NB4 (cell line): ENCODE measurements at regions not wholly inside any gene's neighbourhood (a gene's known extent, or its start where the extent isn't known, plus 50 kb on each side); places are given as distances from the start of the nearest gene placed in this dataset.

Source experiments
- DNase-seq: peaks from one replicate; pipeline ENCODE4 v3.0.0; 2010; ENCODE audit warnings: low read depth
- H3K4me3 ChIP-seq: one replicate; pipeline ENCODE4 v1.5.1; 2011; ENCODE audit warnings: mild to moderate bottlenecking, low read depth, low read length, moderate library complexity
- CTCF ChIP-seq: IDR thresholded peaks from one replicate; pipeline ENCODE4 v1.5.1; 2012; ENCODE audit warnings: low read depth, low read length
- MAX ChIP-seq: IDR thresholded peaks from 2 replicates; pipeline ENCODE4 v1.6.1; 2011; ENCODE audit warnings: low read depth, low read length
- MYC ChIP-seq: IDR thresholded peaks from 2 replicates; pipeline ENCODE4 v1.6.1; 2011; ENCODE audit warnings: low read depth, low read length
- POLR2A ChIP-seq: IDR thresholded peaks from 2 replicates; pipeline ENCODE4 v1.6.1; 2011; ENCODE audit warnings: mild to moderate bottlenecking; ENCODE audit not compliant: insufficient read length; ENCODE audit errors: extremely low read depth

- no peak overlapping the region for H3K4me3 ChIP-seq
- DNase-seq = no peak
- TF ChIP-seq POLR2A (no peak), CTCF (no peak)
Observed at GRCh38 chr13:80134346-80134745, 206.6 kb downstream of the SPRY2 start.

- TF ChIP-seq CTCF (no peak), MYC (no peak), POLR2A (no peak), MAX (no peak)
- DNase-seq = no peak
- no peak overlapping the region for H3K4me3 ChIP-seq
Observed at GRCh38 chr13:80133631-80134261, 207.2 kb downstream of the SPRY2 start.

- peak; percentile 15 for DNase-seq
- H3K4me3 ChIP-seq = no peak overlapping the region
- TF ChIP-seq MYC = no peak
- TF ChIP-seq POLR2A = no peak
- TF ChIP-seq CTCF = no peak
- no peak for TF ChIP-seq MAX
Observed at GRCh38 chr13:80132741-80133601, 208.0 kb downstream of the SPRY2 start.

GRCh38 chr13:80131204-80131603, 209.7 kb downstream of the SPRY2 start:
- no peak for TF ChIP-seq MYC
- no peak for TF ChIP-seq MAX
- TF ChIP-seq CTCF = no peak
- TF ChIP-seq POLR2A = no peak
- peak; percentile 69 for DNase-seq
- peak overlapping the region; percentile 46 for H3K4me3 ChIP-seq

GRCh38 chr13:80126389-80127068, 214.4 kb downstream of the SPRY2 start:
- DNase-seq = no peak
- TF ChIP-seq CTCF (no peak), POLR2A (no peak), MAX (no peak), MYC (no peak)
- no peak overlapping the region for H3K4me3 ChIP-seq
